GM18909 (cell line): ENCODE measurements at regions not wholly inside any gene's neighbourhood (a gene's known extent, or its start where the extent isn't known, plus 50 kb on each side); places are given as distances from the start of the nearest gene placed in this dataset.
"Not testable (repeated sequence)": the region's sequence is repeated elsewhere in the genome, so short reads cannot be mapped to it uniquely, and the experiment has no call there.

Source experiments
- ATAC-seq: cut with Tn5 transposase; IDR thresholded peaks from one replicate; pipeline ENCODE4 v1.9.1; 2021; ENCODE audit warnings: mild to moderate bottlenecking; ENCODE audit not compliant: unreplicated experiment, poor library complexity

- ATAC-seq: no peak
These were observed 195.0 kb downstream of the IGLL1 start for GRCh38 chr22:23384923-23385677.

DNA sequence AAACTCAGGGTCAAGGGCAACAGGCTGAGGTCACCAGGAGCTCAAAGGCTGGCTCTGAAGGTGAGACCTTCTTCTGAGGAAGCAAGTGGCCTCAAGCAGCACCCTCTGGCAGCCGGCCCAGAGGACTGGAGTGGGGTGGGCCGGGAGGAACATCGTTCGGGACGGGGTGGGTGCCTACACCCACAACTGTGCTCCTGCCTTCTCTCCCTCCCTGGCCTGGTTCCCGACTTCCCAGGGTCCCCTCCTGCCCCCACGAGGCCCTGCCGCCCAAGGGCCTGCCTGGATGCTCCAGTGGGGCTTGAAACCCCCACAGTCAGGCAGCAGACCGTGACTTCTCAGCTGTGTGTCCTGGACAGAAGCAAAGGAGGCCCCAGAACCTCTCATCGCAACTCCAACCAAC, 195.7 kb downstream of the IGLL1 start:
- ATAC-seq: no peak

GRCh38 chr22:23383491-23384361, 196.4 kb downstream of the IGLL1 start:
- ATAC-seq: no peak

- ATAC-seq: no peak
These were observed 197.5 kb downstream of the IGLL1 start for GRCh38 chr22:23382428-23383218.

DNA sequence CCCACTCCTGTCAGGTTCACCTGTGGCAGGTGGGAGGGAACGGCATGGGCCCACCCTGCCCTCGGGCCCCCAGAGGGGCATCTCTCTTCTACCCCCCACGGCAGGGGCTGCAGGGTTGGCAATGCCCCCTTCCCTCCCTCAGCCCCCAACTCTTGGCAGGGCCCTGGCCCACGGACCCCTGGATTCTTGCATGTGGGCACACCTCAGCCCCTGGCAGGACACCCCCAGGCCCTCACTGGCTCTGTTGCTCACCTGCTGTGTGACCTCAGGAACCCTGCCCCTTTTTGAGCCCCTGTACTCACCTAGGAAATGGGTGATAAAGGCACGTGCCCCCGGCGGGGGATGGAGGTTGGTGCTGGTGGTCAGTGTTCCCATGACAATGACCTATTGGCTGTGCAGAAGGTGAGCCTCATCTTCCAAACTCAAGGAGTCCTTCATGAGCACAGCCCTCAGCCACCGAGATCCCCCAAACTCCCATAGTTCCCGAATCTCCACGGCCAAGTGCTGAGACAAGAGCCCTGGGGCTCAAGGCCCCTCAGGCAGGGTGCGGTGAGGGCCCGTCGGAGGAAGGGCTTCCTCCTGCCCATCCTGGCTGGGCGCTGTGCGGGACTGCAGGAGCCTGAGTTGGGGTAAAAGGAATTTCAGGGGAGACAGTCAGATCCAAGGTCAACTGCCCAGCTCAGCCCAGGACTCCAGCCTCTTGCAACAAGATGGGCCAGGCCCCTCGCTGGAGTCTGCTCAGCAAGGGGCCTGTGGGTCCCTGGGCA, 198.2 kb downstream of the IGLL1 start:
- no peak for ATAC-seq

GRCh38 chr22:23380911-23381310, 199.2 kb downstream of the IGLL1 start:
- no peak for ATAC-seq

DNA sequence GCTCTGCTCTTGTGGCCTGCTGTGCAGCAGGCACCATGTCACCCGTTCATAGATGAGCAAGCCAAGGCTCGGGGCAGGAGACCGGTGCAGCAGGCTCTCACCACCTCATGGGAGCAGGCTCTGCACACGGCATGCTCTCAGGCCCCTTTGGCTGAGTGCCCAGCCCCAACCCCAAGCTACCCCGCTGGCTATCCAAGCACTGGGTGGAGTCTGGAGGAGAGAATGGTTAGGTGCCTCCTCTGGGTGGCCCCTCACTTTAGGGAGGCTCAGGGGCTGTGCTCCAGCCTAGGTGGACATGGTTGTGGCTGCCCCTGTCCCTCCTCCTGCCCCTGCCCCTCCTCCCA, 199.9 kb downstream of the IGLL1 start:
- ATAC-seq: no peak

- not testable (repeated sequence) for ATAC-seq
These were observed 199.4 kb downstream of the BCR start for GRCh38 chr22:23379540-23380229.

DNA sequence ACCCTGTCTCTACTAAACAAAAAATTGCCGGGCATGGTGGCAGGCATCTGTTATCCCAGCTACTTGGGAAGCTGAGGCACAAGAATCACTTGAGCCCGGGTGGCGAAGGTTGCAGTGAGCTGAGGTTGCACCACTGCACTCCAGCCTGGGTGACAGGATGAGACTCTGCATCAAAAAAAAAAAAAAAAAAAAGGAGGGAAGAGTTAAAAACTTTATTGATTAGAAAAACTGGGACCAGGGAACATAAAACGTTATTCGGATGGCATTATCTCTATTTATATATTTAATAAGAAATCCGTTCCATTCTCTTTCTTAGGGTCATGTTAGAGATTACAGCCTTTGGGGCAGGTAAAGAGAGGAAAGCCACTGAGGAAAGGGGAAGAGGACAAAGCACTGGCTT, 197.5 kb downstream of the BCR start:
- no peak for ATAC-seq

- ATAC-seq: no peak
These were observed 195.9 kb downstream of the BCR start for GRCh38 chr22:23376256-23376655.

GRCh38 chr22:23375031-23375827, 194.9 kb downstream of the BCR start:
- no peak for ATAC-seq

DNA sequence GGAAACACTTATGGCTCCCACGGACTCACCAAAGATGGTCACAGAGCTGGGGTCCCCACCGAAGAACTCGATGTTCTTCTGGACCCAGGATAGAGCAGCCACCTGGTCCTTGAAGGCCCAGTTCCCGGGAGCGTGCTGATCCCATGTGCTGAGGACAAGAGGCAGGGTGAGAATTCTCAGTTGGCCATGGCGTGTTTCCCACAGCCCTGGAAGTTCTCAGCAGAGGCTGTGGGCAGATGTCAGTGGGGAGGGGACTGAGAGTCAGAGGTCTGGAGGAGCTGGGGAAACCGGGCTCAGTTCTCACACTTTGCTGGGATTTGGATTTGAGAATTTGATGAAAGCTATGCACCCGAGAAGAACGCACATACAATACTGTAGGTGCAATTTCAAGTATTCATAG, 193.3 kb downstream of the BCR start:
- ATAC-seq: no peak

DNA sequence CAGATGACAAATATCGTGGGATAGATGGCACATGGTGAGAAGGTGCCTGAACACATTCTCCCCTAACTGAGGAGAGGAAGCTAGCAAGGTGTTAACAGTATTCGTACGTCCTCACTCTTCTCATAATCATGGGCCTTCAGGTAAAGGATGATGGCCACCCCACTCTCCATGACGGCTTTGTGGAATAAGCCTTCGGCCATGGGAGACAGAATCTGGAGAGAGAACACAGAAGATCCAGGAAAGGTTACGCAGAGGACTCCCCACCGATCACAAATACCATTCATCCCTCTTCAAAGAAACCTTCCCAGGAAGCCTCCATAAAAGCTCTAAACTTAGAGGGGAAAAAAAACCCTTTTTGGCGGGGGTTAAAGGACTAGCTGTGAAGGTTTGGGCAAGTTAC, 189.9 kb downstream of the BCR start:
- no peak for ATAC-seq

DNA sequence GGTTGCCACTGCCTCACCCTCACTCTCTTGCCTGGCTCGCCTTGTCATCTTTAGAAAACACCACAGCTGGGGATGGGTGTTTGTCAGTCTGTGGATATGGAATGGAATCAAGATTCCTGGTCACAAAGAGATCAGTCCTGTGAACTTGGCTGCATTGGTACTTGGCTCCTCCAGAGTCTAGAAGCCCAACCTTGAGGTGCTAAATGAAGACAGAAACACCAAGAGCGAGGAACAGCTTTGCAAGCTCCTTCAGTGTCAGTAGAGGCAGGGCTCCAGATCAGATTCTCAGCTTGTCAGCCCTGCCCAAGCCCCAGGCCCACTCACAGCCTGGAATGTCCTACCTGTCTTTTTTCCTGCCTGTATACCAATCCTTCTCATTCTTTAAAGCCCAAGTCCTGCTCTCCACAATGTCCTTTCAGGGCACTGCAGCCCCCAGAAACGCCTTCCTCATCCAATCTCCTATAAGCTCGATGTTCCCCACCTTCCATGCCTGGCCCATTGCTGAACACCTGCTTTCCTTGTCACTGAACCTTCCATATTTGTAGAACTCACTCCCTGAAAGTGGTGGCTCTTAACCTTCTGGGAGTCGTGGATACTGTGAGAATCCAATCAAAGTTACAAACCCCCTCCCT, 188.9 kb downstream of the BCR start:
- ATAC-seq: no peak
